HepG2 (cell line): ENCODE measurements at regions not wholly inside any gene's neighbourhood (a gene's known extent, or its start where the extent isn't known, plus 50 kb on each side); places are given as distances from the start of the nearest gene placed in this dataset.

Experiments used
- ATAC-seq: fragments of 200-7000 bp; cut with Tn5 transposase; 3 replicates; pipeline ENCODE4 v1.9.1; 2020; ENCODE audit warnings: mild to moderate bottlenecking, moderate library complexity
- BruUV-seq: library from RNA; stranded (reverse); fragments of 400-500 nt; replicated peaks from 2 replicates; lab custom pipeline; 2021; lab: Mats Ljungman, UMichigan
- CTCF ChIA-PET: fragments of 300-600 bp; formaldehyde crosslinking; extraction: SDS; loops from one replicate; lab custom pipeline; 2021; ENCODE audit warnings: low total read pairs, inconsistent platforms, low intra/inter-chr PET ratio; lab: Yijun Ruan, JAX
- POLR2A ChIA-PET: fragments of 350-600 bp; sonication (Branson Sonifier 250); formaldehyde crosslinking; loops from one replicate; lab custom pipeline; 2020; ENCODE audit warnings: antibody characterized with exemption, inconsistent platforms; lab: Yijun Ruan, JAX
- DNase-seq: peaks from one replicate; pipeline ENCODE4 v3.0.0-alpha.2; 2015; ENCODE audit warnings: low spot score
- FAIRE-seq: peaks from 3 replicates; lab custom pipeline; 2011; peaks lifted over from hg19 to GRCh38; lab: Jason Lieb, UNC
- H2AFZ ChIP-seq: one replicate; pipeline ENCODE4 v1.6.1; 2011; ENCODE audit warnings: low read length, inconsistent platforms
- H3K27ac ChIP-seq: fragments of 300-600 bp; 3 replicates; pipeline ENCODE4 v1.8.0; 2011; ENCODE audit warnings: mixed run types, mild to moderate bottlenecking, mixed read lengths, low read length, inconsistent platforms; ENCODE audit not compliant: insufficient read depth; ENCODE audit errors: extremely low read length
- H3K27me3 ChIP-seq, 2 experiments: fragments of 200-600 bp in 1 of 2; 2 replicates in 1 of 2; 3 replicates in 1 of 2; pipeline versions ENCODE4 v1.6.0 to v1.8.0; 2011; ENCODE audit warnings: low read length in 2 of 2, mild to moderate bottlenecking in 2 of 2, moderate library complexity in 2 of 2, inconsistent platforms in 1 of 2; ENCODE audit not compliant: insufficient read depth in 2 of 2, control insufficient read depth in 1 of 2
- H3K36me3 ChIP-seq, 2 experiments: fragments of 200-600 bp in 1 of 2; replicated peaks in 1 of 2; 2 replicates in 1 of 2; 3 replicates in 1 of 2; pipeline versions ENCODE4 v1.5.1 to v1.8.0; 2011; ENCODE audit warnings: low read length in 2 of 2, inconsistent platforms in 1 of 2; ENCODE audit not compliant: insufficient read depth in 2 of 2, control insufficient read depth in 1 of 2
- H3K4me1 ChIP-seq: 2 replicates; pipeline ENCODE4 v1.5.1; 2012; ENCODE audit warnings: low read length, inconsistent platforms; ENCODE audit not compliant: insufficient read depth
- H3K4me2 ChIP-seq: 2 replicates; pipeline ENCODE4 v1.6.0; 2011; ENCODE audit warnings: low read depth, low read length, inconsistent platforms
- H3K4me3 ChIP-seq, 3 experiments: fragments of 200-600 bp in 1 of 3; sonication (generic), shearing (Covaris generic) in 1 of 3; replicated peaks in 1 of 3; 2 replicates each; pipeline ENCODE4 v1.5.1; 2011 to 2016; ENCODE audit warnings: low read length in 3 of 3, inconsistent platforms in 2 of 3, low read depth in 2 of 3, mild to moderate bottlenecking in 2 of 3, control low read depth in 1 of 3, mixed read lengths in 1 of 3; ENCODE audit not compliant: insufficient read depth in 1 of 3
- H3K79me2 ChIP-seq: one replicate; pipeline ENCODE4 v1.6.1; 2011; ENCODE audit warnings: low read length, inconsistent platforms; ENCODE audit not compliant: insufficient read depth
- H3K9ac ChIP-seq: 2 replicates; pipeline ENCODE4 v1.6.0; 2011; ENCODE audit warnings: mild to moderate bottlenecking, low read depth, low read length, inconsistent platforms; ENCODE audit not compliant: insufficient read depth
- H3K9me3 ChIP-seq: 2 replicates; pipeline ENCODE4 v1.5.1; 2012; ENCODE audit warnings: mild to moderate bottlenecking, low read length
- H4K20me1 ChIP-seq: 2 replicates; pipeline ENCODE4 v1.6.0; 2011; ENCODE audit warnings: inconsistent platforms, mild to moderate bottlenecking, low read length, moderate library complexity; ENCODE audit not compliant: insufficient read depth
- ADNP ChIP-seq: sonication (generic); formaldehyde crosslinking; IDR thresholded peaks from 2 replicates; pipeline ENCODE4 v1.4.0; 2020; ENCODE audit warnings: missing genetic modification reagents
- HDAC6 ChIP-seq: fragments of 200-600 bp; sonication (generic); IDR thresholded peaks from 2 replicates; pipeline ENCODE4 v1.7.0; 2017; ENCODE audit warnings: mild to moderate bottlenecking, antibody characterized with exemption, low read length, low read depth
- MTA1 ChIP-seq: sonication (generic); formaldehyde crosslinking; IDR thresholded peaks from 2 replicates; pipeline ENCODE4 v1.4.0; 2020; ENCODE audit warnings: missing genetic modification reagents, mild to moderate bottlenecking, borderline replicate concordance
- RFXANK ChIP-seq: IDR thresholded peaks from 2 replicates; pipeline ENCODE4 v1.6.1; 2016
- SAP130 ChIP-seq: IDR thresholded peaks from 2 replicates; pipeline ENCODE4 v1.6.1; 2016; ENCODE audit warnings: low read depth
- ZFP36L2 ChIP-seq: sonication (generic); formaldehyde crosslinking; IDR thresholded peaks from 2 replicates; pipeline ENCODE4 v1.4.0; 2020; ENCODE audit warnings: missing genetic modification reagents
- ZNF556 ChIP-seq: sonication (generic); formaldehyde crosslinking; IDR thresholded peaks from 2 replicates; pipeline ENCODE4 v1.4.0; 2020; ENCODE audit warnings: mild to moderate bottlenecking, missing genetic modification reagents, borderline replicate concordance
- WGBS: methylation state at CpG from one replicate; pipeline ENCODE4 v1.1.6; 2017; ENCODE audit warnings: low lambda C conversion rate; 5-methylcytosine and 5-hydroxymethylcytosine counted together
- in situ Hi-C: cut with HindIII; loops from 2 replicates; pipeline ENCODE4 v1.10.0; 2017; ENCODE audit warnings: low pct_unique_long_range_greater_than_20kb; ENCODE audit not compliant: extremely low pct_ligation_motif_present
- intact Hi-C: fragments of 100-400 bp; cut with micrococcal nuclease; formaldehyde crosslinking; loops from one replicate; pipeline ENCODE4 v1.10.0; 2022; ENCODE audit not compliant: unreplicated experiment
- TF ChIP-seq, protein P1 (sequence below): sonication (generic); formaldehyde crosslinking; IDR thresholded peaks from 2 replicates; pipeline ENCODE4 v1.5.1; 2020; ENCODE audit warnings: missing genetic modification reagents, mild to moderate bottlenecking, borderline replicate concordance
- TF ChIP-seq, protein P2 (sequence below): IDR thresholded peaks from 2 replicates; pipeline ENCODE4 v1.6.1; 2016; ENCODE audit warnings: low read depth, control low read depth

DNA sequence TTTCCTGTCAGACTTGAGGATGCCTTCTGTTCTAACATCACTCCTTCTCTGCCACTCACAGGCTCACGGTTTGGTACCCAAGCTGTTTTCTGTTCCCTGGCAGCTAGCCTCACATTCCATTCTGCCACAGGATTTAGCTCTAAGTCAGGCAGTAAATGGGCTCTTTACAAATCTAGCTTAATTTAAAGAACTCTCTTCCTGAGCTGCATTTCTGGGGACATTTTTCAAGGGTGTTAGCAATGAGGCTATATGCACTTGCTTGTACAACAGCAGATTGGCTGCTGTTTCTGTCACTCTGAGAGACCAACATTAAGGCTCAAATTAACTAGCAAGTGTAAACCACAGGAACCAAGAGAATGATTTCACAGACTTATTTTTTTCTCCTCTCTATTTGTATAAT is 337.8 kb upstream of the NOCT start:
- no peaks in the 10 kb centered on the region for H3K79me2 ChIP-seq
- peaks cover under 1 to 3% of the 10 kb centered on the region in 2 experiments; a peak in 3 of 5 replicates for H3K27me3 ChIP-seq
- no peak overlapping the region for H3K9ac ChIP-seq
- H3K9me3 ChIP-seq: no peaks in the 10 kb centered on the region
- H3K4me1 ChIP-seq: peaks cover 13% of the 10 kb centered on the region
- CTCF ChIA-PET: no interaction called here
- POLR2A ChIA-PET: no interaction called here
- H3K27ac ChIP-seq: no peak overlapping the region
- no peaks in the 10 kb centered on the region for H3K36me3 ChIP-seq
- no TSS peak for BruUV-seq
- H3K4me3 ChIP-seq: no peak overlapping the region
- no peaks in the 10 kb centered on the region for H4K20me1 ChIP-seq
- no peak overlapping the region for H2AFZ ChIP-seq
- no peak for FAIRE-seq
- intact Hi-C loops (no loop called here), in situ Hi-C loops (loop anchor here (10.0 to 25.0 kb wide), 3 partner anchors 103 to 940 kb away; no protein-coding TSS in a partner anchor)
- TF ChIP-seq HDAC6: no peak
- no peak for TF ChIP-seq ADNP (CRISPR knock-in tag)
- TF ChIP-seq ZNF556 (CRISPR knock-in tag): no peak
- TF ChIP-seq, protein P1, sequence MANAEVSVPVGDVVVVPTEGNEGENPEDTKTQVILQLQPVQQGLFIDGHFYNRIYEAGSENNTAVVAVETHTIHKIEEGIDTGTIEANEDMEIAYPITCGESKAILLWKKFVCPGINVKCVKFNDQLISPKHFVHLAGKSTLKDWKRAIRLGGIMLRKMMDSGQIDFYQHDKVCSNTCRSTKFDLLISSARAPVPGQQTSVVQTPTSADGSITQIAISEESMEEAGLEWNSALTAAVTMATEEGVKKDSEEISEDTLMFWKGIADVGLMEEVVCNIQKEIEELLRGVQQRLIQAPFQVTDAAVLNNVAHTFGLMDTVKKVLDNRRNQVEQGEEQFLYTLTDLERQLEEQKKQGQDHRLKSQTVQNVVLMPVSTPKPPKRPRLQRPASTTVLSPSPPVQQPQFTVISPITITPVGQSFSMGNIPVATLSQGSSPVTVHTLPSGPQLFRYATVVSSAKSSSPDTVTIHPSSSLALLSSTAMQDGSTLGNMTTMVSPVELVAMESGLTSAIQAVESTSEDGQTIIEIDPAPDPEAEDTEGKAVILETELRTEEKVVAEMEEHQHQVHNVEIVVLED: no peak
- no peak for TF ChIP-seq ZFP36L2 (CRISPR knock-in tag)
- TF ChIP-seq RFXANK (CRISPR knock-in tag): no peak
- no peak for TF ChIP-seq SAP130 (CRISPR knock-in tag)
- TF ChIP-seq MTA1: no peak
- TF ChIP-seq, protein P2, sequence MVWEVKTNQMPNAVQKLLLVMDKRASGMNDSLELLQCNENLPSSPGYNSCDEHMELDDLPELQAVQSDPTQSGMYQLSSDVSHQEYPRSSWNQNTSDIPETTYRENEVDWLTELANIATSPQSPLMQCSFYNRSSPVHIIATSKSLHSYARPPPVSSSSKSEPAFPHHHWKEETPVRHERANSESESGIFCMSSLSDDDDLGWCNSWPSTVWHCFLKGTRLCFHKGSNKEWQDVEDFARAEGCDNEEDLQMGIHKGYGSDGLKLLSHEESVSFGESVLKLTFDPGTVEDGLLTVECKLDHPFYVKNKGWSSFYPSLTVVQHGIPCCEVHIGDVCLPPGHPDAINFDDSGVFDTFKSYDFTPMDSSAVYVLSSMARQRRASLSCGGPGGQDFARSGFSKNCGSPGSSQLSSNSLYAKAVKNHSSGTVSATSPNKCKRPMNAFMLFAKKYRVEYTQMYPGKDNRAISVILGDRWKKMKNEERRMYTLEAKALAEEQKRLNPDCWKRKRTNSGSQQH (CRISPR knock-in tag): no peak
- WGBS: 0% methylated on average over 1 of the region's 1 CpG
- no peak for DNase-seq
- H3K4me2 ChIP-seq: no peak overlapping the region
- ATAC-seq: no peak
